Neural cell (in vitro differentiated cells): ENCODE measurements at regions not wholly inside any gene's neighbourhood (a gene's known extent, or its start where the extent isn't known, plus 50 kb on each side); places are given as distances from the start of the nearest gene placed in this dataset.

Experiments used
- H2AFZ ChIP-seq: fragments of 200-600, 300-800 bp; sonication (generic), shearing (Covaris generic); 2 replicates; pipeline ENCODE4 v1.6.0; 2014; ENCODE audit warnings: low read depth, mild to moderate bottlenecking, antibody characterized with exemption, low read length, moderate library complexity
- H3F3A ChIP-seq: fragments of 200-600 bp; shearing (Covaris generic); 2 replicates; pipeline ENCODE4 v1.6.1; 2016; ENCODE audit warnings: mild to moderate bottlenecking, moderate library complexity, mixed read lengths, antibody characterized with exemption, low read length; ENCODE audit not compliant: insufficient read depth, poor library complexity, severe bottlenecking
- H3K27ac ChIP-seq: fragments of 200-600, 300-800 bp; sonication (generic), shearing (Covaris generic); 2 replicates; pipeline ENCODE4 v1.5.1; 2014; ENCODE audit warnings: mild to moderate bottlenecking, low read length, moderate library complexity
- H3K27me3 ChIP-seq: fragments of 300-800, 200-600 bp; sonication (generic), shearing (Covaris generic); 2 replicates; pipeline ENCODE4 v1.6.0; 2014; ENCODE audit warnings: mild to moderate bottlenecking, low read depth, low read length, moderate library complexity; ENCODE audit not compliant: insufficient read depth
- H3K36me3 ChIP-seq: fragments of 300-800, 200-600 bp; sonication (generic), shearing (Covaris generic); 2 replicates; pipeline ENCODE4 v1.5.1; 2014; ENCODE audit warnings: mild to moderate bottlenecking, antibody characterized with exemption, low read length, moderate library complexity; ENCODE audit not compliant: insufficient read depth
- H3K4me2 ChIP-seq: fragments of 300-800, 200-600 bp; sonication (generic), shearing (Covaris generic); 2 replicates; pipeline ENCODE4 v1.6.0; 2014; ENCODE audit warnings: mild to moderate bottlenecking, low read length
- H3K4me3 ChIP-seq: fragments of 300-800, 200-600 bp; sonication (generic), shearing (Covaris generic); 2 replicates; pipeline ENCODE4 v1.5.1; 2014; ENCODE audit warnings: mild to moderate bottlenecking, low read length, moderate library complexity
- H3K79me2 ChIP-seq: fragments of 200-600 bp; shearing (Covaris generic); replicated peaks from 2 replicates; pipeline ENCODE4 v1.6.0; 2014; ENCODE audit warnings: mild to moderate bottlenecking, low read length, moderate library complexity; ENCODE audit not compliant: insufficient read depth
- H3K9ac ChIP-seq: fragments of 300-800, 200-600 bp; sonication (generic), shearing (Covaris generic); 2 replicates; pipeline ENCODE4 v1.6.1; 2016; ENCODE audit warnings: mild to moderate bottlenecking, low read length, mixed read lengths
- H3K9me2 ChIP-seq: fragments of 200-600 bp; shearing (Covaris generic); 2 replicates; pipeline ENCODE4 v1.6.1; 2016; ENCODE audit warnings: mild to moderate bottlenecking, low read length, mixed read lengths; ENCODE audit not compliant: insufficient read depth
- H3K9me3 ChIP-seq: fragments of 200-600, 300-800 bp; sonication (generic), shearing (Covaris generic); 2 replicates; pipeline ENCODE4 v1.6.1; 2016; ENCODE audit warnings: mild to moderate bottlenecking, mixed run types, low read length, moderate library complexity, mixed read lengths
- H4K20me1 ChIP-seq: fragments of 200-600 bp; shearing (Covaris generic); 2 replicates; pipeline ENCODE4 v1.6.1; 2016; ENCODE audit warnings: mild to moderate bottlenecking, mixed run types; ENCODE audit not compliant: insufficient read depth
- CTCF ChIP-seq: fragments of 450-650 bp; IDR thresholded peaks from 2 replicates; pipeline ENCODE4 v1.5.1; 2014; ENCODE audit warnings: antibody characterized with exemption, mild to moderate bottlenecking, moderate library complexity; ENCODE audit not compliant: poor library complexity, severe bottlenecking
- EP300 ChIP-seq: fragments of 450-650 bp; conservative IDR thresholded peaks from 2 replicates; pipeline ENCODE4 v1.6.1; 2014; ENCODE audit warnings: antibody characterized with exemption, mild to moderate bottlenecking, moderate library complexity; ENCODE audit not compliant: poor library complexity, severe bottlenecking
- EZH2 ChIP-seq: fragments of 200-600, 300-800 bp; shearing (Covaris generic), sonication (generic); IDR thresholded peaks from 2 replicates; pipeline ENCODE4 v1.6.1; 2014; ENCODE audit warnings: antibody characterized with exemption, low read length, borderline replicate concordance, mild to moderate bottlenecking; ENCODE audit not compliant: insufficient read depth, poor library complexity, severe bottlenecking
- MXI1 ChIP-seq: fragments of 450-650 bp; conservative IDR thresholded peaks from 2 replicates; pipeline ENCODE4 v1.6.1; 2014; ENCODE audit warnings: antibody characterized with exemption, mild to moderate bottlenecking; ENCODE audit not compliant: poor library complexity, severe bottlenecking
- POLR2AphosphoS5 ChIP-seq: IDR thresholded peaks from 2 replicates; pipeline ENCODE4 v1.6.1; 2012
- RAD21 ChIP-seq: fragments of 450-650 bp; conservative IDR thresholded peaks from 2 replicates; pipeline ENCODE4 v1.6.1; 2014; ENCODE audit warnings: antibody characterized with exemption, mild to moderate bottlenecking, moderate library complexity
- REST ChIP-seq: IDR thresholded peaks from 2 replicates; pipeline ENCODE4 v1.6.1; 2012; ENCODE audit warnings: borderline replicate concordance
- SMC3 ChIP-seq: fragments of 450-650 bp; conservative IDR thresholded peaks from 2 replicates; pipeline ENCODE4 v1.6.1; 2014; ENCODE audit warnings: antibody characterized with exemption, mild to moderate bottlenecking, moderate library complexity; ENCODE audit not compliant: poor library complexity
- TAF1 ChIP-seq: IDR thresholded peaks from 2 replicates; pipeline ENCODE4 v1.6.1; 2012; ENCODE audit warnings: low read depth

- Histone ChIP-seq H2AFZ (no peak overlapping the region), H3K27ac (no peak overlapping the region), H3F3A (no peaks in the 10 kb centered on the region), H3K79me2 (no peaks in the 10 kb centered on the region), H3K4me3 (no peak overlapping the region), H3K36me3 (no peaks in the 10 kb centered on the region), H3K9me2 (no peaks in the 10 kb centered on the region), H3K4me2 (no peak overlapping the region), H3K9ac (no peak overlapping the region), H3K9me3 (no peaks in the 10 kb centered on the region), H4K20me1 (no peaks in the 10 kb centered on the region), H3K27me3 (no peaks in the 10 kb centered on the region)
- TF ChIP-seq MXI1 (no peak), RAD21 (no peak), REST (no peak), POLR2AphosphoS5 (no peak), TAF1 (no peak), CTCF (no peak), SMC3 (no peak), EP300 (no peak), EZH2 (no peak)
Measured at GRCh38 chr4:32094987-32095386, 1374.8 kb downstream of the PCDH7 start.

GRCh38 chr4:32102896-32103295 lies 1382.7 kb downstream of the PCDH7 start:
- H3K4me3 ChIP-seq: no peak overlapping the region
- no peaks in the 10 kb centered on the region for H4K20me1 ChIP-seq
- no peaks in the 10 kb centered on the region for H3F3A ChIP-seq
- H3K79me2 ChIP-seq: no peaks in the 10 kb centered on the region
- H3K9me2 ChIP-seq: no peaks in the 10 kb centered on the region
- H3K9me3 ChIP-seq: no peaks in the 10 kb centered on the region
- no peak overlapping the region for H3K9ac ChIP-seq
- H2AFZ ChIP-seq: no peak overlapping the region
- H3K36me3 ChIP-seq: no peaks in the 10 kb centered on the region
- no peak for TF ChIP-seq REST
- TF ChIP-seq CTCF: no peak
- TF ChIP-seq POLR2AphosphoS5: no peak
- no peak for TF ChIP-seq EP300
- TF ChIP-seq MXI1: no peak
- no peak for TF ChIP-seq SMC3
- TF ChIP-seq TAF1: no peak
- no peak overlapping the region for H3K27ac ChIP-seq
- no peak overlapping the region for H3K4me2 ChIP-seq
- no peaks in the 10 kb centered on the region for H3K27me3 ChIP-seq
